GM18858 (cell line): ENCODE measurements at regions not wholly inside any gene's neighbourhood (a gene's known extent, or its start where the extent isn't known, plus 50 kb on each side); places are given as distances from the start of the nearest gene placed in this dataset.
"Not testable (repeated sequence)": the region's sequence is repeated elsewhere in the genome, so short reads cannot be mapped to it uniquely, and the experiment has no call there.

Source experiments
- ATAC-seq: cut with Tn5 transposase; IDR thresholded peaks from one replicate; pipeline ENCODE4 v1.9.1; 2021; ENCODE audit not compliant: unreplicated experiment

GRCh38 chr6:115131709-115132490 is 789.1 kb upstream of the HS3ST5 start:
- ATAC-seq = no peak

DNA sequence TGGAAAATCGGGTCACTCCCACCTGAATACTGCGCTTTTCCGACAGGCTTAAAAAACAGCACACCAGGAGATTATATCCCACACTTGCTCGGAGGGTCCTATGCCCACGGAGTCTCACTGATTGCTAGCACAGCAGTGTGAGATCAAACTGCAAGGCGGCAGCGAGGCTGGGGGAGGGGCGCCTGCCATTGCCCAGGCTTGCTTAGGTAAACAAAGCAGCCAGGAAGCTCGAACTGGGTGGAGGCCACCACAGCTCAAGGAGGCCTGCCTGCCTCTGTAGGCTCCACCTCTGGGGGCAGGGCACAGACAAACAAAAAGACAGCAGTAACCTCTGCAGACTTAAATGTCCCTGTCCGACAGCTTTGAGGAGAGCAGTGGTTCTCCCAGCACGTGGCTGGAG is 778.7 kb upstream of the HS3ST5 start:
- ATAC-seq = not testable (repeated sequence)

DNA sequence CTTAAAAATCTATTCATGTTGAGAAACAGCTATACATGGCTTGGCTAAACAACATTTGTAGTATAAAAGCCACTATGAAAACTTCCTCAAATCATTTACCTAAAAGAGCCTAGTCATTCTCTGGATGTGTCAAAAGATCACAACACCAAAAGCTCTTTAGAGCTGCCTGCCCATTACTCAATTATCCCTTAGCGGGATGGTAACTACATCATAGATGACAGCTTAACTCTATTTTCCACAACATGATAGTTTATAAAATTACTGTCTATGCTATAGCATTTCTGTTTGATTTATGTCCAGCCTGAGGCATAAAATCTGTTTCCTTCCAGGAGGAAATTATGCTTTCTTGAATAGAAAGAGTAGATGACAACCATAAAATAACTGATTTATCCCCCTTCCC is 777.6 kb upstream of the HS3ST5 start:
- ATAC-seq = no peak

DNA sequence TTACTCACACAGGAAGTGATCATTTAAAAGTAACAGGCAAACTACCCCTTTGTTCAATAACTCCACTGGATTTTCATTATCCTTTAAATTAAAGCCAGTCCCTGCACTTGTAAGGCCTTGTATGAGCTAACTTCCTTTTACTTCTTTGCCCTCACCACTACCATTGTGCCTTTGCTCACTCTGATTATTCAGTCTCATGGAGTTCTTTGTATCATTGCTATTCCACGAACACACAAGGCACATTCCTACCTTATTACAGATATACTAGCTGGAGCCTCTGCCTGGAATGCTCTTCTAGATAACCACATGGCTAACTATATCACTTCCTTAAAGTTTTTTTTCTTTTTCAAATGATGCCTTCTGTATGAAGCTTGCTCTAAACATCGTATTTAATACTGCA is 748.6 kb upstream of the HS3ST5 start:
- no peak for ATAC-seq

- no peak for ATAC-seq
These were observed 735.7 kb upstream of the HS3ST5 start for GRCh38 chr6:115078555-115078954.

DNA sequence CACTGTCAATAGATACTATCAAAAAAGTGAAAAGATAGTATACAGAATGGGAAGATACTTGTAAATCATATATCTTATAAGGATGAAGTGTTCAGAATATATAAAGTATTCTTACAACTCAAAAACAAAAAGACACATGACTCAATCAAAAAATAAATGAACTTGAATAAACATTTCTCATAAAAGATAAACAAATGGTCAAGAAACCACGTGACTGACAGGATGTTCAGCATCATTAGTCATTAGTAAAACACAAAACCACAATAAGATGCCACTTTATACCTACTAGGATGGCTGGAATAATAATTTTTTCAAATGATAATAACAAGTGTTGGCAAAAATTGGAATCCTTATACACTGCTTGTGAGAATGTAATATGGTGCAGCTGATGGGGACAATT is 729.1 kb upstream of the HS3ST5 start:
- ATAC-seq = no peak

DNA sequence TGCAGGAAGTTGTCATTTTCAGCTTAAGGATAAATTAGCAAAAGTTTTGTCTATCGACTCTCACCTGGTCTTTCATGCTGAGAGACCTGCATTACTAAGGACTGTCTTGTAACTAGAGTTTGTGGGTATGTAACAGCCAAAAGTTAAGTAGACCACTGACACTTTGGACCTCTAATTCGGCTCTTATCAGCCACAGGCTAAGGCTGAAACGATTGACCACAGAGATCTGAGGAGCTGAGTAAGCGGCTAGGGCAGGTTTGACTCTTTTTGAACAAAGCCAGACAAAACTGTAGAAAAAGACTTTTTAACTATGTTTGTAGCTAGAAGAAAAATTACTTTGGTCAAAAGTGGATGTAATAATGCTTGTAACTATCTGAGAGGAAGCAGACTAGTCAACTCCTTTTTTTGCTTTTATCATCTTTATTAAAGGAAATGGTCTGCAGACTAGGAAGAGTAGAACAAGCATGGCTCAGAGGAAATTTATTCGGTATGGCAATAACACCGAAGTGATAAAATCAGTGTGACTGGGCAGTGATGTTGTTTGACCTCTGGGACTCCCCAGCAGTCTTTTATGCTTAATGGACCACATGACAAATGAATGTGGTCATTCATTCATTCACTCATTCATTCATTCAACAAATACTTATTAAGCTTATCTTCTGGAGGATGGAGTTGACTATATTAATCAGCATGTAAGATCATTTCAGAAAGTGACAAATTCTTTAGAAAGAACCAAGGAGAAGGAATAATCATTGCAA is 725.0 kb upstream of the HS3ST5 start:
- no peak for ATAC-seq

DNA sequence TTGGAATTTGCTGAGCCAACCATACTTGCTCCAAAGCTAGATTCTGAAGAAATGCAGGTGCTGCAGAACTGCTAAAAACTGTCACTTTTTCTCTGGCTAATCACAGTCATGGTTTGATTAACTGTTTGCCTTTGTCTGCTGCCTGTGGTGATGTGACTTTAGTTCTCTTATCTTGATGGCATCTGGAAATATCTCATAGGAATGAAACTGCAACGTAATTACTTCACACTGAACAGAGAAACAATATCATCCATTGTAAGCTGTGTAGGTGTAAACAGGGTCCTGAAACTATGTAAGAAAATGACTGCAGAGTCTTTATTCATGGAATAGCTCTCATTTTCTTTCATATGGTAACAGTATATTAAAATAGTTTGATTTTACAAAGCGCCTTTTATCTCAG is 721.9 kb upstream of the HS3ST5 start:
- ATAC-seq = no peak

- ATAC-seq = no peak
These were observed 717.8 kb upstream of the HS3ST5 start for GRCh38 chr6:115060581-115060980.

DNA sequence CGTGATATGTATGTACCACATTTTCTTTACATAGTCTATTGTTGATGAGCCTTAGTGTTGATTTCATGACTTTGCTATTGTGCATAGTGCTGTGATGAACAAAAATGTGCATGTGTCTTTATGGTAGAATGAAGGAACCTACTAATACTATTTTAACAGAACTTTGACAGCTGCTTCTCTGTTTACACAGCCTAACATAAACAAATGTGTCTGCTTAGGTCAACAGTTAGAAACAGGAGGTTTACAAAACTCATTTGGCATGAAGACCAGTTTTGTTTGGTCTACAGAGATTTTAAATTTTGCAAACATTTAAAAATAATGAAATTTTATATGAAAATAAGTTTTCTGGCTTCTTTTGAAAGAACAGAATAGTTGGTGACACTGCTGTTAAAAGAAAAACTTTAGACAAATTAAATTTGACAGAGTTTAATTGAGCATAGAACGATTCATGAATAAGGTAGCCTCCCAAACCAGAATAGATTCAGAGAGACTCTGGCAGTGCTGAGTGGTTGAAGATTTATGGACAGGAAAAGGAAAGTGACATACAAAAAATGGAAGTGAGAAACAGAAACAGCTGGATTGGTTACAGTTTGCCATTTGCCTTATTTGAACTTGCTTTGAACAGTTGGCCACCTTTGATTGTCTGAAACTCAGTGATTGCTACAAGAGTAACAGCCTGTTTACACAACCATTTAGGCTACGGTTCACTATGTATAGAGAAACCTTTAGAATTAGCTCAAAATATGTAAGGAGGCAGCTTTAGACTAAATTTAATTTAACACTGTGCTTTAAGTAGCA is 715.8 kb upstream of the HS3ST5 start:
- ATAC-seq = no peak

- ATAC-seq = no peak
These were observed 712.8 kb upstream of the HS3ST5 start for GRCh38 chr6:115055579-115055978.

GRCh38 chr6:115054242-115054641 is 711.4 kb upstream of the HS3ST5 start:
- not testable (repeated sequence) for ATAC-seq

DNA sequence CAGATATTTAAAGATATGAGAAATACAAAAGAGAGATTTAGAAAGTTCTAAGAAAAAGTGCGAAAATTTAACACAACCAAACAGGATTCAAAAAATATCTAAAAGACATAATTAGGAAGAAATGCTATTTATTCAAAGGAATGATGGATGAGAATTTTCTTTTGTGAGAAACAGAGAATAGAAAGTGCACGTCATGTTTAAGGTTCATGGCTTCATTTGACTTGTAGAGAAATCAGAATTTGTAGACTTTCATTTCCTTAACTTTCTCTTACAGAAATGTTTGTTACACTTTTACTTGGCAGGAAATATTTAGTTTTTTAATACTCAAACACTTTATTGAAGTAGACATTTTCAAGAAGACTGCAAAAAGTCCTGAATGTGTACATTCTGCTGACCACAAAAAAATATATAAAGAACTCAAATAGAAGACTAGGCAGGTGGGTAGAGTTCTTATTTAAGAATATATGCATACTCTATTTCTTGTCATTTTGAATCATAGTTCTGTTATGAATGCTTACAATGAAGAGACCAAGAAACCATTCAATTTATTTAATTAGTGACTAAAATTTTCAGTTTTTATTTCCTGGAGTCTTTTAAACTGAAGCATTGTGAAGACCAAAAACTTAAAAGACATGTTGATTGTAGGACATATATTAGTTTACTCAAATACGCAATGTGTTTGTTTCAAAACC is 710.5 kb upstream of the HS3ST5 start:
- ATAC-seq = no peak

- no peak for ATAC-seq
These were observed 673.8 kb upstream of the HS3ST5 start for GRCh38 chr6:115016593-115016992.

- ATAC-seq = no peak
These were observed 662.2 kb upstream of the HS3ST5 start for GRCh38 chr6:115004982-115005381.

DNA sequence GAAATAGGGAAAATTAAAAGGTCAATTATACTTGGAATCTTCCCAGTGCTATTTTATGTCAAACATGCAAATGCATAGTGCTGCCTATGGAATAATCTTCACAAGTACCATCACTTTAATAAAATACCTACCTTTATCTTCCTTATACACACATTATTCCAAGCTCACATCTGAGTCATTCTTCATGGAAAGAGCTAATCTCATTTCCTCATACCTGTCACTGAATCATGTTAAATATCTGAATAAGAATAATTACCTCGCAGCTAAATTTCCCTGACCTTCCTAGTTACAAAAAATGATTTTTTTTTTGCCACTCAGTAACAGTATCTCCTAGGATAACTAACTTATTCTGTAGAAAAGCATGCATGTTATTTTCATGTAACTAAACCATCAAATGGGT is 661.4 kb upstream of the HS3ST5 start:
- ATAC-seq = no peak

GRCh38 chr6:115001731-115002350 is 659.0 kb upstream of the HS3ST5 start:
- no peak for ATAC-seq

DNA sequence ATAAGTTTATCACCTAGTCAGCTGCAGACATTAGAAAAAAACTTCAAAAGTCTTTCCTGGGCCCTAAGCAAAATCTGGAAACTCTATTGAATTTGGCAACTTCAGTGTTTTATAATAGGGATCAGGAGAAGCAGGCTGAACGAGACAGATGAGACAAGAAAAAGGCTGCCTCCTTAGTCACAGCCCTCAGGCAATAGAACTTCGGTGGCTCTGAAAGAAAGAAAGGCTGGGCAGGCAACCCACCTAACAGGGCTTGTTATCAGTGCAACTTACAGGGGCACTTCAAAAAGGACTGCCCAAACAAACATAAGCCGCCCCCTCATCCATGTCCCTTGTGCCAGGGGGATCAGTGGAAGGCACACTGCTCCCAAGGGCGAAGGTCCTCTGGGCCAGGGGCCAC is 657.9 kb upstream of the HS3ST5 start:
- ATAC-seq = no peak

DNA sequence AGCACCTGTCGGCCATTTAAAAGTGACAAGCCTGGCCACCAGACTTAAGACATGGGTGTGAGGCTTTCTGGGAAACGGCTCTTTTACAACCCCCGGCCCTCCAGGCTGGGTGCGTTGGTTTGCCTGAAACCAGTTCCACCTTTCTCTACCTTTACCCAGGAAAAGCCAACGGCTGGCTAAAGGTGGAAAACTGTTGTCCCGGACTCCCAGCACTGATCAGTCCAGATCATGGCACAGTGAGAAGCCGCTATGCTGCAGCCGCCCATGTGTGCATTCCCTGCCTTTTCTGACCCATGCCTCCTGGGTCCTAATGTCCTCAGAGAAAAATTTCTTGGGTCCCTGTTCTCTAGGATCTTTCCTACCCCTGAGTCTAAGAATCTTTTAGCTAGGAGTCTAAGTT is 655.7 kb upstream of the HS3ST5 start:
- ATAC-seq = no peak

GRCh38 chr6:114997813-114998292 is 655.0 kb upstream of the HS3ST5 start:
- ATAC-seq = peak; percentile 80
